Glutamatergic neuron (in vitro differentiated cells): ENCODE measurements at regions not wholly inside any gene's neighbourhood (a gene's known extent, or its start where the extent isn't known, plus 50 kb on each side); places are given as distances from the start of the nearest gene placed in this dataset.

Experiments used
- DNase-seq: peaks from one replicate; pipeline ENCODE4 v3.0.0; 2022
- H3K27ac Mint-ChIP-seq: one replicate; pipeline ENCODE4 v1.8.0; 2020; ENCODE audit warnings: mild to moderate bottlenecking, mixed read lengths, inconsistent platforms; ENCODE audit not compliant: unreplicated experiment
- H3K27me3 Mint-ChIP-seq: one replicate; pipeline ENCODE4 v1.8.0; 2020; ENCODE audit warnings: mild to moderate bottlenecking, moderate library complexity, mixed read lengths, inconsistent platforms; ENCODE audit not compliant: unreplicated experiment
- H3K36me3 Mint-ChIP-seq: one replicate; pipeline ENCODE4 v1.8.0; 2020; ENCODE audit warnings: mild to moderate bottlenecking, mixed read lengths, inconsistent platforms; ENCODE audit not compliant: unreplicated experiment
- H3K4me1 Mint-ChIP-seq: one replicate; pipeline ENCODE4 v1.8.0; 2020; ENCODE audit warnings: mild to moderate bottlenecking, low read depth, mixed read lengths, inconsistent platforms; ENCODE audit not compliant: unreplicated experiment
- H3K4me3 Mint-ChIP-seq: one replicate; pipeline ENCODE4 v1.8.0; 2020; ENCODE audit warnings: mild to moderate bottlenecking, mixed read lengths, inconsistent platforms; ENCODE audit not compliant: unreplicated experiment
- H3K9me3 Mint-ChIP-seq: one replicate; pipeline ENCODE4 v1.8.0; 2020; ENCODE audit warnings: mild to moderate bottlenecking, moderate library complexity, mixed read lengths, inconsistent platforms; ENCODE audit not compliant: unreplicated experiment
- TF ChIP-seq, protein P1 (sequence below): fragments of 200-600 bp; sonication (generic); IDR thresholded peaks from one replicate; pipeline ENCODE4 v1.5.0; 2021; ENCODE audit not compliant: partially characterized antibody, unreplicated experiment

DNA sequence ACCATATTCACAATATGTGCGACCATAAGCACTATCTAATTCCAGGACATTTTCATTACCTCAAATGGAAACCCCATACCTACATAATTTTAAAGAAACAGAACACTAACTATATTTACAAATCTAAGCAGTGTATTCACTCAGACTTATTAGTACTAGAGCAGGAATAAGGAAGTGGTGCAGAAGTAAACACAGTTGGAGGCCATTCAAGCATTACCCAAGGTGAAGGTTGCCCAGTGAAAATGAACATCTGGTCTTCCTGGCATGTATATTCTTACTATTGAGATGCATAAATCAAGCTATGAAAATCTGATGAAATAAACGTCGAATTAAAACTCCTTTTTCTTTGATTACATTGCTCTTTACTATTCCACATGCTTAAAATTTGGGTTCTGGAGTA is 78.9 kb upstream of the TTC14 start:
- Mint-ChIP-seq H3K9me3 (peaks cover 3% of the 10 kb centered on the region), H3K27me3 (no peaks in the 10 kb centered on the region), H3K27ac (no peak overlapping the region), H3K36me3 (no peaks in the 10 kb centered on the region), H3K4me1 (no peaks in the 10 kb centered on the region), H3K4me3 (no peak overlapping the region)
- no peak for DNase-seq
- TF ChIP-seq, protein P1, sequence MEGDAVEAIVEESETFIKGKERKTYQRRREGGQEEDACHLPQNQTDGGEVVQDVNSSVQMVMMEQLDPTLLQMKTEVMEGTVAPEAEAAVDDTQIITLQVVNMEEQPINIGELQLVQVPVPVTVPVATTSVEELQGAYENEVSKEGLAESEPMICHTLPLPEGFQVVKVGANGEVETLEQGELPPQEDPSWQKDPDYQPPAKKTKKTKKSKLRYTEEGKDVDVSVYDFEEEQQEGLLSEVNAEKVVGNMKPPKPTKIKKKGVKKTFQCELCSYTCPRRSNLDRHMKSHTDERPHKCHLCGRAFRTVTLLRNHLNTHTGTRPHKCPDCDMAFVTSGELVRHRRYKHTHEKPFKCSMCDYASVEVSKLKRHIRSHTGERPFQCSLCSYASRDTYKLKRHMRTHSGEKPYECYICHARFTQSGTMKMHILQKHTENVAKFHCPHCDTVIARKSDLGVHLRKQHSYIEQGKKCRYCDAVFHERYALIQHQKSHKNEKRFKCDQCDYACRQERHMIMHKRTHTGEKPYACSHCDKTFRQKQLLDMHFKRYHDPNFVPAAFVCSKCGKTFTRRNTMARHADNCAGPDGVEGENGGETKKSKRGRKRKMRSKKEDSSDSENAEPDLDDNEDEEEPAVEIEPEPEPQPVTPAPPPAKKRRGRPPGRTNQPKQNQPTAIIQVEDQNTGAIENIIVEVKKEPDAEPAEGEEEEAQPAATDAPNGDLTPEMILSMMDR, result no peak

DNA sequence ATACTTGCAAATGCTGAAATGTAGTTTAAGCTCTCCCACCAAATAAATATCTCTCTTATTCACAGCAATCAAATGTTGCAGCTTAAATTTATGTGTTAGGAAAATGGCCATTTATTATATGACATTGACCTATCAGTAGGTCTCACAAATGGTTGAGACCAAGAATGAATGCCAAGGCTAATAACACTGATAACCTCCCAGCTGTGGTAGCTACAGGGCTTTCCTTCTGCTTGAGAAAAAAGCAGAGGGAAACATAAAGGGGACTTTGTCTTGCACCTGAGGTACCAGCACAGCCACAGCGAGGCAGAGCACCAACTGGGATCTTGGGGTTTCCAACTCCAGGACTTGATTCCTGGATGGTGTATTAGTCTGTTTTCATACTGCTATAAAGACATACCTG is 73.1 kb upstream of the TTC14 start:
- H3K36me3 Mint-ChIP-seq, result no peaks in the 10 kb centered on the region
- no peak for DNase-seq
- H3K4me3 Mint-ChIP-seq, result no peak overlapping the region
- TF ChIP-seq, protein P1, result no peak
- H3K4me1 Mint-ChIP-seq, result no peaks in the 10 kb centered on the region
- H3K9me3 Mint-ChIP-seq, result peaks cover 5% of the 10 kb centered on the region
- no peaks in the 10 kb centered on the region for H3K27me3 Mint-ChIP-seq
- H3K27ac Mint-ChIP-seq, result no peak overlapping the region

DNA sequence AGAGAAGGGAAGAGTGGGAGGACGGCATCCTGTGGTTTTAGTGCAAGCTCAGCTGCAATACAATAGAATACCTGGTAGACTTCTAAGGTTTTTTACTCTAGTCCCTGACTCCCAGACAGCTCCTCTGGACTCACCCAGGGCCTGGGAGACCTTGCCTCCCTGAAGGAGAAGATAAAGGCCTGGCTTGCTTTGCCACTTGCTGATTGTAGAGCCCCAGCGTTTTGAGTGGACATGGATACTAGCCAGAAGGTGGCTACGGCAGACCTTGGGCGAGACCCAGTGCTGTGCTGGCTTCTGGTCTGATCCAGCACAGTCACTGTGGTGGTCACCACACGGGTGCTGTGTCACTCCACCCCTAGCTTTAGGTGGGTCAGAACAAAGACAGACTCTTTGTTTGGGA is 72.2 kb upstream of the TTC14 start:
- no peak for DNase-seq
- no peaks in the 10 kb centered on the region for H3K36me3 Mint-ChIP-seq
- no peaks in the 10 kb centered on the region for H3K4me1 Mint-ChIP-seq
- peaks cover 5% of the 10 kb centered on the region for H3K9me3 Mint-ChIP-seq
- TF ChIP-seq, protein P1, result no peak
- H3K4me3 Mint-ChIP-seq, result no peak overlapping the region
- no peak overlapping the region for H3K27ac Mint-ChIP-seq
- no peaks in the 10 kb centered on the region for H3K27me3 Mint-ChIP-seq

DNA sequence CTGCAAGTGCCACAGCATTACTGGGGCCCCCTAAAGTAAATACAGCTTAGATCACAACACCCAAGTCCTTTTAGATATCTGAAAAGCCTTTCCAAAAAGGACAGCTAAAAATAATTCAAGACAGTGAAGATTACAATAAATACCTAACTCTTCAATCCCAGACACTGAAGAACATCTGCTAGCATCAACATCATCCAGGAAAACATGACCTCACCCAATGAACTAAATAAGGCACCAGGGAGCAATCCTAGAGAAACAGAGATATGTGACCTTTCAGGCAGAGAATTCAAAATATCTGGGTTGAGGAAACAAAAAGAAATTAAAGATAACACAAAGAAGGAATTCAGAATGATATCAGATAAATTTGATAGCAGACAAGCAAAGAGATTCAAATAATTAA is 71.7 kb upstream of the TTC14 start:
- no peak overlapping the region for H3K4me3 Mint-ChIP-seq
- H3K4me1 Mint-ChIP-seq, result no peaks in the 10 kb centered on the region
- H3K9me3 Mint-ChIP-seq, result peaks cover 5% of the 10 kb centered on the region
- H3K27me3 Mint-ChIP-seq, result no peaks in the 10 kb centered on the region
- H3K27ac Mint-ChIP-seq, result no peak overlapping the region
- no peaks in the 10 kb centered on the region for H3K36me3 Mint-ChIP-seq
- DNase-seq, result no peak
- TF ChIP-seq, protein P1, result no peak

DNA sequence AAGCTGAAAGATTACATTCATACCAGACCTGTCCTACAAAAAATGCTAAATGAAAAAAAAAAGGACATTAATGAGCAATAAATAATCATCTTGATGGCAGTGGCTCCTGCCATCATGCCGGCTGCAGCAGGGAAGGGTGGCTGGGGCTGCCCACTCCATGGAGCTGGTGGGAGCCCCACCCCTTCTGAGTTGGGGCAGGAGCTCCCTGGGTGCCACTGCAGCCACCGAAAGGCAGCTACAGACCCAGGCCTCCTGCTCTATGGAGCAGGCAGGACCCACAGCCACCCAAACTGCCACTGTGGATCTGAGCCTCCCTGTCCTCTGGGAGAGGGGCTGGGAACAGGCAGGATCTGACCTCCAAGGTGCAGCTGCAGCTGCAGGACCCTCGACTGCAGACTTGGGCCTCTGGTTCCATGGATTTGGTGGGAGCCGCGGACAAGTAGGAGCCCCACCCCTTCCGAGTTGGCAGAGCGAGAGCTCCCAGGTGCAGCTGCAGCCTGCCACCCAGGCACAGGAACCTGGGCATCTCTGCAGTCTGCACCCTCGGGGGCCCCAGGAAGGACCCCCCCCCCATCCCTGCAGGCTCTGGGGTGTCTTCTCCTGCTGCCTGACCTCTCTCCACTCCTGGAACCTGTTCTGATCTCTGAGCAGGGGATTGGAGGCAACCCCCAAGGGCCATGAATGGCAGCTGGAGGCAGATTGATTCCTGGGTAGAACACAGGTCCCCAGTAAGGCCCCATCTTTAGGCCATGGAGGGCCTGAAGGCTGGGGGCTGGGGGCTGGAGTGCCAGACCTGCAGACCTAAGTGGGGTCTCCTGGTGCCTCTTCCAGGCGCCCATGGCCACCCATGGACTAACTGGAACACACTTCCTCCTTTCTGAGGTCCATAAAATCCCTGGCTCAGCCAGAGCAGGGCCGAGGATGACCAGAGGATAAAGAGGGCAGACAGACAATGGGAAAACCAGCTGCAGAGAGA is 70.4 kb upstream of the TTC14 start:
- TF ChIP-seq, protein P1, result no peak

More for the DNA sequence above, 70.4 kb upstream of the TTC14 start:
- H3K27ac Mint-ChIP-seq, result no peak overlapping the region
- H3K4me1 Mint-ChIP-seq, result no peaks in the 10 kb centered on the region
- no peaks in the 10 kb centered on the region for H3K36me3 Mint-ChIP-seq
- H3K9me3 Mint-ChIP-seq, result peaks cover 2% of the 10 kb centered on the region
- no peaks in the 10 kb centered on the region for H3K27me3 Mint-ChIP-seq
- DNase-seq, result no peak
- no peak overlapping the region for H3K4me3 Mint-ChIP-seq
